Adipocyte (in vitro differentiated cells): ENCODE measurements at regions not wholly inside any gene's neighbourhood (a gene's known extent, or its start where the extent isn't known, plus 50 kb on each side); places are given as distances from the start of the nearest gene placed in this dataset.

Experiments
- DNase-seq: peaks from one replicate; pipeline ENCODE4 v3.0.0-alpha.2; 2015; ENCODE audit warnings: low read depth
- H3K27me3 ChIP-seq: replicated peaks from 2 replicates; pipeline ENCODE4 v1.7.0; 2013; ENCODE audit warnings: mild to moderate bottlenecking, low read length, moderate library complexity; ENCODE audit not compliant: control insufficient read depth, insufficient read depth
- H3K36me3 ChIP-seq: 2 replicates; pipeline ENCODE4 v1.7.0; 2013; ENCODE audit warnings: low read length, mild to moderate bottlenecking, moderate library complexity; ENCODE audit not compliant: control insufficient read depth, insufficient read depth, severe bottlenecking
- H3K4me1 ChIP-seq: 2 replicates; pipeline ENCODE4 v1.7.0; 2013; ENCODE audit warnings: mild to moderate bottlenecking, low read length, moderate library complexity; ENCODE audit not compliant: control insufficient read depth, insufficient read depth
- H3K4me3 ChIP-seq: 2 replicates; pipeline ENCODE4 v1.7.0; 2013; ENCODE audit warnings: mild to moderate bottlenecking, low read length, moderate library complexity
- H3K9ac ChIP-seq: 2 replicates; pipeline ENCODE4 v1.7.0; 2013; ENCODE audit warnings: mild to moderate bottlenecking, low read length, moderate library complexity
- H3K9me3 ChIP-seq: 2 replicates; pipeline ENCODE4 v1.7.0; 2013; ENCODE audit warnings: mild to moderate bottlenecking, low read length, moderate library complexity; ENCODE audit not compliant: control insufficient read depth

DNA sequence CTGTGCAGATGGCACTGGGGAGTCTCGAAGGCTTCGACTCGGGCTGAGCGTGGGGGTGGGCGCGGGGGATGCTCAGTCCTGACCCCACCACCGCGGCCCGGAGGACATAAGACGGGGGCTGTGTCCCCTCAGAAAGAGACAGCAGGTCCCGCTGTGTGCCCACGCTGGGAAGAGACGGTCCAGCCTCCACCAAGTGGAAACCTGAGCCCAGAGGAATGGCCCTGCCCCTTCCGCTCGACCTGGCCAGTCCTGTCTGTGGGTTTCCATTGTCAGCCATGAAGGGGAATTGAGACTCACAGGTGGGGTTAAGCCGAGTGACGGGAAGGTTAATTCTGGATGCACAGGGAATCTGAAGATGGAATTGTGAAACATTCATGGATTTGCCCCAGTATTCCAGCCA is 442.7 kb downstream of the PREX1 start:
- H3K9me3 ChIP-seq = peaks cover 3% of the 10 kb centered on the region
- H3K36me3 ChIP-seq = no peaks in the 10 kb centered on the region
- H3K4me1 ChIP-seq = no peaks in the 10 kb centered on the region
- H3K4me3 ChIP-seq = no peak overlapping the region
- H3K9ac ChIP-seq = no peak overlapping the region
- peaks cover 65% of the 10 kb centered on the region for H3K27me3 ChIP-seq
- DNase-seq = no peak

DNA sequence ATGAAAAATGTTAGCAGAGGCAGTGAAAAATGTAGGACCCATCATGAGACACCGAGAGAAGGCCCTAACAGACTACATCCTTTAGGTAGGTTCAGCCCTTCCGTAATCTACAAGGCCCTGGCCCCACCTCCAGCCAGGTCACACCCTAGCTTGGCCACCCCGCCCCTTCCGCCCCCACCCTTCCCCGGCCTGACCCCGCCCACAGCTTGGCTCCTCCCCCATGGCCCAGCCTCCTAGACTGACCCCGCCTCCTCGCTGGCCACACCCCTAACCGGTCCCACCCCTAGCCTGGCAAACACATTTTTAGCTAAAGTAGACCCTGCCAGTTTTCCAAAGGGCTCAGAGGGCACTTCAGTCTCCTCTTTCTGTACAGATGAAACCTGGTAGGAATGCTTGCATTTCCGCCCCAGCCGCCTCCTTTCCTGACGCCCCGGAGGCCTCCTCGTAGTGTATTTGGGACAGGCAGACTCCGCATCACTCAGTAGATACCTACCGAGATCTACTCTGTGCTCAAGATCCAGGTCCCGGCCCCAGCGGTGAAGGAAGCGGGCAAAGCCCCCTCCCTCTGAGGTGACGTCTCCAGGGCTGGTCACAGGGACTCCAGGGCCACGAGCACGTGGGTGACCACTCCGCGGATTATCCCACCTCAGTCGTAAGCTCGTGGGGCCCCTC is 443.5 kb downstream of the PREX1 start:
- peaks cover 62% of the 10 kb centered on the region for H3K27me3 ChIP-seq
- no peak for DNase-seq

DNA sequence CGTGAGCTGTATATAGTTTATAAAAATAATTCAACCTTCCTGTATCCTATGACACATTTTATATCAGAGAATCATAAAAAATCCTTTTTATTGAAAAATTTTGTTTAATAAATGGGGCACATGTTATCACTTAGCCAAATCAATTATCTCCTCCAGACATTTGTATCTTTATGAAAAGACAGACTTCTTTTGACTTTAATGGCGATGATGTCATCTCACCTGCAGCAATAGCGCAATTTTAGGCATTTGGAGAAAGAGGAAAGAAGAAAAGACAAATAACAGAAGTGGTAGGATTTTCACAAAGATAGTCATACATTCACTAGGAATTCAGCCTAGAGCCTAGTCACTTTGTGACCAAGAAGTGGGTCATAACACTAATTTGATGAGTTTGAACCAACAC is 444.5 kb downstream of the PREX1 start:
- no peaks in the 10 kb centered on the region for H3K4me1 ChIP-seq
- H3K36me3 ChIP-seq = no peaks in the 10 kb centered on the region
- no peak overlapping the region for H3K9ac ChIP-seq
- H3K27me3 ChIP-seq = peaks cover 61% of the 10 kb centered on the region
- H3K4me3 ChIP-seq = no peak overlapping the region
- DNase-seq = no peak
- H3K9me3 ChIP-seq = no peaks in the 10 kb centered on the region

More for the DNA sequence above, 443.5 kb downstream of the PREX1 start:
- Histone ChIP-seq H3K4me1 (no peaks in the 10 kb centered on the region), H3K4me3 (no peak overlapping the region), H3K9ac (no peak overlapping the region), H3K9me3 (no peaks in the 10 kb centered on the region), H3K36me3 (no peaks in the 10 kb centered on the region)

DNA sequence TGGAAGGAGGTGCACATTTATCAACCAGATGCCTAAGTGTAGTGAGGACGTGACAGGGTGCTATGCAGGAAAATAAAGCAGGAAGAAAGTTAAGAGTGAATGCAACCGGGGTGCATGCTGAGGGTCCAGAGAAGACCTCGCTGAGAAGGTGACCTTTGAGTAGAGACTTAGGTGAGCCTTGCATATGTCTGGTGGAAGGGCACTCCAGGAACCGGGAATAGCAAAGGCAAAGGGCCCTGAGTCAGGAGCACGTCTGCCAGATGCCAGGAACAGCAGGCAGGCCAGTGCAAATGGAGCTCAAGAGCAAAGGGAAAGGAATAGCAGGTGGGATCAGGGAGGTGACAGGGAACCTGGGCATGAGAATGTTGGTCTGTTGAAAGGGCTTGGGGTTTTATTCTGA is 445.5 kb downstream of the PREX1 start:
- no peaks in the 10 kb centered on the region for H3K4me1 ChIP-seq
- H3K27me3 ChIP-seq = peaks cover 60% of the 10 kb centered on the region
- DNase-seq = no peak

DNA sequence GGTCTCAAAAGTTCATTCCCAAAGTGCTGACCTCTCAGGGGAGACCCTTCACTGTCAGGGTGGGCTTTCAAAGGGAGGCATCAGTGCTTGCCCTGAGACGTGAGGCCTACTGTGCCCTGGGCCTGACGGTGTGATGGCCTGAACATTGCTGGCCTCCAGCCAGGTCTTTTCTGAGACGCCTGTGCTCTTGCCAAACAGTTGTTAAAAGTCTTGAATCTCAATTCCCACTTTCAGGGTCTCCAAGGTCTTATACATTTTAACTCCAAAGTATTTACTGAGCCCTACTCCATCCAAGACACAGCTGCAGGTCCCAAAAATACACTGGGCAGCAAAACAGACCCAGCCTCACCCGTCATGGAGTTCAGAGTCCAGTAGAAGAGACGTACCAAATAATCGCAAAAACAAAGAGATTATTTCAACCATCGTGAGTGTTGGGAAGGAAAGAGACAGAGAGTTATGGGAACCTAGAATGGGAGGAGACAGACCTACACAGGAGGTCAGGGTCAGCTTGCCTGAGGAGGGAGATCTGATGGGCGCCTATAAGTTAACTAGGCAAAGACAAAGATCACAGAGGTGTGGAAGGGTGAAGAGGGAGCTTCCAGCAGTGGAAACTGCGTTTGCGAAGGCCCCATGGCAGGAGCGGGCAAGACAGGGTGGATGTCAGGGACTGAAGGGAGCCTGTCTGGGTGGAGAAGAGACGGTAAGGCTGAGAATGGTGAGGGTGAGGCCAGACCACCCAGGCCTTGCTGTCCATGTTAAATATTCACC is 446.3 kb downstream of the PREX1 start:
- no peaks in the 10 kb centered on the region for H3K36me3 ChIP-seq
- no peaks in the 10 kb centered on the region for H3K9me3 ChIP-seq
- H3K27me3 ChIP-seq = peaks cover 62% of the 10 kb centered on the region
- no peak overlapping the region for H3K9ac ChIP-seq
- no peak for DNase-seq
- no peaks in the 10 kb centered on the region for H3K4me1 ChIP-seq
- no peak overlapping the region for H3K4me3 ChIP-seq

More for the DNA sequence above, 445.5 kb downstream of the PREX1 start:
- H3K9ac ChIP-seq = no peak overlapping the region
- no peaks in the 10 kb centered on the region for H3K9me3 ChIP-seq
- no peaks in the 10 kb centered on the region for H3K36me3 ChIP-seq
- no peak overlapping the region for H3K4me3 ChIP-seq

DNA sequence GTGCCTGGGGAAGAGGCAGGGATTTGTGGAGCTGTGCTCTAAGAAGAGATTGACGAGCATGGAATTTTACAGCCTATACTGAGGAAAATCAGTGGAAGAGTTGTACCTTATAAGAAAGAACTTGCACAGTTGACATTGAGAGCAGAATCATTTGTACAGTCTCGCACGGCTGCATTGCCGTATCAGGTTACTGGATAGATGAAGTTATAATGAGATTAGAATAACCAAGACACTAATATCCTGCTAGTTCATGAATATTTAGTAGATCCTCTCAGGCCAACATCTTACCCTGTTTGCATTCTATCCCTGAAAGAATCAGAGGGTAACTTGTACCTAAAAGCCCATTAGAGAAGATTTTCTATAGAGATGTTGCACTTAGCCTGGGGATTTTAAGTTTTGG is 447.1 kb downstream of the PREX1 start:
- DNase-seq = no peak
- H3K4me1 ChIP-seq = no peaks in the 10 kb centered on the region
- H3K4me3 ChIP-seq = no peak overlapping the region
- peaks cover 64% of the 10 kb centered on the region for H3K27me3 ChIP-seq
- H3K36me3 ChIP-seq = no peaks in the 10 kb centered on the region
- H3K9me3 ChIP-seq = no peaks in the 10 kb centered on the region
- H3K9ac ChIP-seq = no peak overlapping the region

DNA sequence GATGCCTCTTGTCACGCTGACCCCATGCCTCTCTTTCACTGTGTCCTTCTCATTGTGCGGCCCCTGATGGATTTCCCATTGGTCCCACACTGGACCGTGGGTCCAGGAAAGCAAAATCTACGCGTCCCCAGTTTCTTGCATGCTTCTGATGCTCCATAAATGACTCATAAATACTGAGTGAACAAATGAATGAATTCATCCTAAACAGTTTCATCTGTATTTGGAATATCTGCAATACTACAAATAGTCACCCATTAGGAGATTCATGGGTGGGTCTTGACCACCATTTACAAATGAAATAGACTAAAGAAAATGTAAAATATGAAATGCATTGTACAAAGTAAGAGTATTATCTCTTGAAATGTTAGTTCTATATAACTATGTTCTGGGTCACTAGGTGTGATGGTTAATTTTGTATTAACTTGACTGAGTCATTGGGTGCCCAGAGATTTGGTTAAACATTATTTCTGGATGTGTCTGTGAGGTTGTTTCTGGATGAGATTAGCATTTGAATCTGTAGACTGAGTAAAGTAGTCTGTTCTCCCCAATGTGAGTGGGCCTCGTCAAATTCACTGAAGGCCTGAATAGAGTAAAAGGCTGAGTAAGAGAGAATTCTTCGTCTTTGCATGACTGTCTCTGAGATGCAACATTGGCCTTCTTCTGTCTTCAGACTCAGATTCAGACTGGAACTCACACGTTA is 448.7 kb downstream of the PREX1 start:
- Histone ChIP-seq H3K36me3 (no peaks in the 10 kb centered on the region), H3K4me3 (no peak overlapping the region), H3K4me1 (no peaks in the 10 kb centered on the region), H3K9me3 (no peaks in the 10 kb centered on the region), H3K9ac (no peak overlapping the region), H3K27me3 (peaks cover 64% of the 10 kb centered on the region)
- DNase-seq = no peak

DNA sequence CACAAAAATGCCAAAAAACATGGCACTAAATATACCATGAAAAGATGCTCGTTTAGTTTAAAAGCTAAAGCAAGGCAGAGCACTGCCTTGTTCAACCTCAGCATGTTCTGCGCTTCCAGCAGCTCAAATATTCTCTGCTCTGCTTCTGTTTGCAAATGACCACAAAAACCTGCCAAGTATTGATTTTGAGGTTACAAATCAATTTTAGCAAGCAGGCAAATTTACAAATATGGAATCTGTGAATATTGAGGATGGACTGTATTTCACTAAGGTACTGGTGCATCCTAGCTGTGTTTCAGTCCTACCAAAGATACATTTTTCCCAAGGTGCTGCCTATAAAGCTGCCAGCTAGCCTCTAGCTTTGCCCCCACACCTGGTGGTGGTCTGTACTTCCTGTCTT is 449.9 kb downstream of the PREX1 start:
- H3K9me3 ChIP-seq = no peaks in the 10 kb centered on the region
- peaks cover 64% of the 10 kb centered on the region for H3K27me3 ChIP-seq
- H3K4me1 ChIP-seq = no peaks in the 10 kb centered on the region
- H3K36me3 ChIP-seq = no peaks in the 10 kb centered on the region
- no peak overlapping the region for H3K4me3 ChIP-seq
- no peak for DNase-seq
- H3K9ac ChIP-seq = no peak overlapping the region

DNA sequence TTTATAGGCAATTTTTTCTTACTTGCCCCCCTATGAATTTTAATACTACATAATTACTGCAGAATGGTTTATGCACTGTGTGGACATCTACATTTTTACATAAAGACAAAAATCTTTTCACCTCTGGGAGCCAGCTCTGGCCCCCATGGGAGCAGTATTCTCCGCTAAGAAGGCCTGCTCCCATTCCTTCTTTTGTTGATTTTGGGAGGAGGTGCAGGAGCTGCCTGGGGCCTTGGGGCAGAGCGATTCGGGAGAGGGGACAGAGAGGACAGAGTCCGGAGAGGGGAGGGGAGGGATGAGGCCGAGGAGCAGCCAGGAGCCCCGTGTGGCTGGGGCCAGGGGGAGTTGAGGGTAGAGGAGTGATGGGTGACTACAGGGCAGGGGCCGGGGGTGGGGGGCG is 452.0 kb downstream of the PREX1 start:
- H3K36me3 ChIP-seq = no peaks in the 10 kb centered on the region
- peaks cover 59% of the 10 kb centered on the region for H3K27me3 ChIP-seq
- no peaks in the 10 kb centered on the region for H3K9me3 ChIP-seq
- H3K4me3 ChIP-seq = no peak overlapping the region
- H3K4me1 ChIP-seq = no peaks in the 10 kb centered on the region
- H3K9ac ChIP-seq = no peak overlapping the region
- DNase-seq = no peak

DNA sequence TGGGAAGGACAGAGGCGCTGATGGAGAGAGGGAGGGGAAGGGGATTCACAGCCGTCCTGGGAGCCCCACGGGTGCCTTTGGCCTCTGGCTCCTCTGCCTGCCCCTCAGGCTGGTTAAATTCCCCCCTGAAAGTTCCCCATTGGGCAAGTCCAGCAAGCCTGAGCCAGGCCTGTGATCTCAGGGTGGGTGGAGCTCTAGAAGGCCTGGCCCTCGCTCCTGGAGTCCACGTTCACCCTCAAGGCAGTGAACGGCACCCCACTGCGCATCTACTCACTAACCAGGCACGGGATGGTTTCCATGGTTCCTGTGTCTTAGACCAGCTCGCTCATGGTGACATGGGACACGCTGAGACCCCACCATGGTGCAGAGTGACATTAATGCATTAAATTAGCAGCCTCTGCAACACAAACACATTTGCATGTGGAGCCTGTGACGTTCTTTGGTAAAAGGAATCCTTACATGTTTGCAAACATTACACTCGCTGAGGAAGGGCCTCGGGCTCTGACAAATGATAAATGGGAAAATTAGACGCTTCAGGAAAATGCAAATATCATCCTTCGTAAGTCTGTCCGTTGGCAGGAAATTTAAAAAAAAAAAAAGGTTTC is 452.7 kb downstream of the PREX1 start:
- H3K4me3 ChIP-seq = no peak overlapping the region
- no peaks in the 10 kb centered on the region for H3K36me3 ChIP-seq
- no peaks in the 10 kb centered on the region for H3K9me3 ChIP-seq
- no peaks in the 10 kb centered on the region for H3K4me1 ChIP-seq
- no peak for DNase-seq
- peaks cover 61% of the 10 kb centered on the region for H3K27me3 ChIP-seq
- H3K9ac ChIP-seq = no peak overlapping the region
